GM18519 (cell line): ENCODE measurements at regions not wholly inside any gene's neighbourhood (a gene's known extent, or its start where the extent isn't known, plus 50 kb on each side); places are given as distances from the start of the nearest gene placed in this dataset.

Experiments used
- ATAC-seq: cut with Tn5 transposase; IDR thresholded peaks from one replicate; pipeline ENCODE4 v1.9.1; 2021; ENCODE audit warnings: mild to moderate bottlenecking, moderate library complexity; ENCODE audit not compliant: unreplicated experiment, low FRiP score

GRCh38 chr13:68009546-68009945 lies 779.4 kb upstream of the PCDH9 start:
- ATAC-seq: no peak

DNA sequence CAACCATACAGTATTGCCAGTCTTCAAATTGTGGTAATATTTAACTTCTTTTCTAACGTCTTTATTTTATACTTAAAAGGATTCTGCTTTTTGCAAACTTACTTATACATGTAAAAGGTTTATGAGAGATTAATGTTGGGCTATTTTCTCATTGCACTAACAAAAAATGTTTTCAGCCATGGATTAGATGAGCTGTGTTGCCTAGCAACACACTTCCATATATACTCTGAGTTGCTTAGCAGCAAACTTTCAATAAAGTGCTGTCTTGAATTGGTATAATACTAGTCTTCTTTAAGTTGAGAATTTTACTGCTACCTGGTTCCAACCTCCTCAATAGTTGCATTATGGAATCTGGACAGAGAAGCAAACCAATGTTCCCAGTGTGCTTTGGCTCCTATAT lies 777.4 kb upstream of the PCDH9 start:
- no peak for ATAC-seq

DNA sequence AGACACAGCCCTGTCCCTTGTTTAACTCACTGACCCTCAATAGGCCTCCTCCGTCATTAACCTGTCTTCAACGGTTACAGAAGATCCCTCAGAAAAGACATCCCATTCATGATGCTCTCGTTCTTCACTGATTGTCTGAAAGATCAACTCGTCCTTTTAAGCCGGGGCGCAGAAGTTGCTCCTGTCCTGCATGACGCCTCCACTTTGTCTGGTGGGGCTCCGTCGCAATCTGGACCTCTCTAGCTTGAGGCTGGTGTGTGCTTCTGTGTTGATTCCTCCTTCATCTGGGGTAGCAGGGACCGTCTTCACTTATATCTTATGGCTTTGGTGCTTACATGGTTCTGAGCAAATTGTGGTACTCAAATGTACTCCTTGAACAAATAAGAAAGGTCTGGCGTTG lies 766.0 kb upstream of the PCDH9 start:
- no peak for ATAC-seq

DNA sequence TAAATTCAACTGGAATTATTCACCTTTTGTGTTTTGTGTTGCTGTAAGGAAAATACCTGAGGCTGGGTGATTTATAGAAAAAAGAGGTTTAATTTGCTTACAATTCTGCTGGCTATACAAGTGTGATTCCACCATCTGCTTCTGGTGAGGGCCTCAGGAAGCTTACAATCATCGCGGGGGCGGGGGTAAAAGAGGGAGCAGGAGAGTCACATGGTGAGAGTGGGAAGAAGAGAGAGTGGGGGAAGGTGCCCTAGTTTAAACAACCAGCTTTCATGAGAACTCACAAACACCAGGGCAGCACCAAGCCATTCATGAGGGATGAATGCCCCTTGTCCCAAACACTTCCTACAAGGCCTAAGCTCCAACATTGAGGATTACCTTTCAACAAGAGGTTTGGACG lies 760.7 kb upstream of the PCDH9 start:
- no peak for ATAC-seq

GRCh38 chr13:67986234-67986633 lies 756.1 kb upstream of the PCDH9 start:
- ATAC-seq: no peak

GRCh38 chr13:67977066-67977465 lies 746.9 kb upstream of the PCDH9 start:
- no peak for ATAC-seq

GRCh38 chr13:67971291-67971690 lies 741.2 kb upstream of the PCDH9 start:
- ATAC-seq: no peak

DNA sequence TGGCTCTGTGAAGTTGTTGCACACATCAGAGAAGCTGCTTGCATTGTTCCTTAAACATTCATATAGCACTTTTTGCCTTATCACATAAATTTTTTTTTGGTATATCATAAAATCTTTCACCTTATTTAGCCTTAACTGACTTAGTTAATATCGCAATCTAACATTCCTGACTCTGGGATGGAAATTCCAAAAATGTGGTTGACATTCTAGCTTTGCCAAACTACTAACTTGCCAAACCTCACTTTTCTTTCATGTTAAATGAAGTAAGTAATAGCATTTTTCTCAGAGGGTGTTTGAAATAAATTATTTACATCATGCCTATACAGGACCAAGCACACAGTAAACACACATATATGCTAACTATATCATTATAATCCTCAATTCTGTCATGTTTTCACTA lies 736.9 kb upstream of the PCDH9 start:
- ATAC-seq: no peak

DNA sequence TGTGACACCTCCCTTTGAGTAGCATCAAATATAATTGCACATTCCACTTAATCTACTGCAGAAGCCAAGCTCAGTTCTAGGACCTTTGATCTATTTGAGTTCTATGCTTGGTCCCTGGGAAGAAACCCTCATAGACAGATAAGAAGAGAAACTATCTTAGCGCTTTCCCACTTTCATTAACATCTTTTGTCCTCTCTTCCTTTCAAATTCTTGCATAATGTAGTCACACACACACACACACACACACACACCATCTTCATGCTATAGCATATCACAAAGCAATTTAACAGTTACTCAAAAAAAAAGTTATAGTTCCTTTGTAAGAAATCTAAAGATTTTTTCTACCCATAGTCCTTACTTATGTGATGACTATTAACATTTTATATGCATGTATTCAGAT lies 735.9 kb upstream of the PCDH9 start:
- ATAC-seq: no peak

- no peak for ATAC-seq
These were observed 734.9 kb upstream of the PCDH9 start for GRCh38 chr13:67964986-67965385.

DNA sequence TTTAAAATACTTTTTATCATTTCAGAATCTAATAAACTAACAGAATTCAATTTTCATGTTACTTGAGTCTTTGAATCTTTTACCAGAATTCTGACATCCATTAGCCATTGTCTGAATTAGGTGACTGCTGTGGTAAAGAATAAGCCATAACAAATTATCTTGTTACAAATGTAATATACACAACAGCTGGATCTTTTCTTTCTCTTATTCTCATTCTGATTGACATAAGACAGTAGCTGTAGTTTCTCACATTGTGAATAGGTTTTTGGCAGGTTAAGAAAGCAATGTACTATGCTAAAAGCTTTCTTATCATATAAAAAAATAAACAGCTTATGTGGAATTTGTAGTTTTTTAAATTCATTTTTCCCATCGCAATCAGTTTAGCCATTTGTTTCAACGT lies 734.0 kb upstream of the PCDH9 start:
- no peak for ATAC-seq

DNA sequence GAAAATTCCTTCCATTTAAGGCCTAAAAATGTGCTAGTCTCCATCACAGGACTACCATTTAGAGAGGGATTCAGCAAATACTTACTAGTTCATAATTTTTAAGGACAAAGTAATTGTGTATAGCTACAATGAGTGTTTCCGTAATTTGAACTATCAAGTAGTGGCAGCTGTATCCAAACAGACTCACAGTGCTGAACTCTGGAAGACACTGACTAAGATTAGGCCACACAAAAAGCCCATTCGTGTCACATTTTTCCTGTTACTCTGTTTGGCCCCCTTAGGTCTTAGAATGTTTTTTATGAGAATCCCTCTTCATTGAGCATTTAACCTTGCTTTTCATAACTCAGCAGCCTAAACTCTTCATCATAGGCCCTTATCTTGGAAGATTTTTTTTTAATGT lies 731.2 kb upstream of the PCDH9 start:
- no peak for ATAC-seq

GRCh38 chr13:67951431-67951830 lies 721.3 kb upstream of the PCDH9 start:
- no peak for ATAC-seq

DNA sequence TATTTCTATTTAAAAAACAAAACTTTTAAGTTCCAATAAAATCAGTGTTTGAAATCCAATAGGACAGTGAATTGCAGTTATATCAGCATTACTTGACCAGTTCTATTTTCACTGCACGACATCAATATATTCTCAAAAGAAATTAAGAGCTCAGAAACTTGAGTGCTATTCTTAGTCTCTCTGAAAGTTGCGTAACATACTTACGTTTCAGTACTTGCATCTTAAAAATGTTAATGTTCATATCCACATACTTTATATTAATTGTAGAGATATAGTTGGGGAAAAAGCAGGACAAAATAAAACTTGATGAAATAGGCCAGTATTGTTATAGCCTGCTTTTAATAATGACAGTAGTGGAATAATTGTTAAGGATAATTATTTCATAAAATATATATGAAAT lies 720.5 kb upstream of the PCDH9 start:
- ATAC-seq: no peak

DNA sequence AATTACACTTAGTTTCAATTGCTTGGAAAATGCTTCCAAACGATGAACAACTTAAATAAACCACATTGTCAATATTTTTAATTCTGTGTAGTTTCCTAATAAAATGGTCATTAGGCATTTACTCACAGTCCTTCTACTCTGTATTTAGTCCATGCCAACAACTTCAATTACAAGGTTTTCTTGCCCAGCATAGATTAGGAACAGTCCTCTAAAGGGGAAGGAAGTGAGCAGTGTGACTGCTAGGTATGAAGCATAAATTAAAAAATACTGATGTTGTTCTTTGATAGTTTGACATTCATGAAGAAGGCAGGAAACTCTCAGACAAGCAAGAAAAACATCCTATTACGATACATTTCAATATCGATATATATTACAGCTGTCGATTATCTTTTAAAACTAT lies 716.0 kb upstream of the PCDH9 start:
- ATAC-seq: no peak

DNA sequence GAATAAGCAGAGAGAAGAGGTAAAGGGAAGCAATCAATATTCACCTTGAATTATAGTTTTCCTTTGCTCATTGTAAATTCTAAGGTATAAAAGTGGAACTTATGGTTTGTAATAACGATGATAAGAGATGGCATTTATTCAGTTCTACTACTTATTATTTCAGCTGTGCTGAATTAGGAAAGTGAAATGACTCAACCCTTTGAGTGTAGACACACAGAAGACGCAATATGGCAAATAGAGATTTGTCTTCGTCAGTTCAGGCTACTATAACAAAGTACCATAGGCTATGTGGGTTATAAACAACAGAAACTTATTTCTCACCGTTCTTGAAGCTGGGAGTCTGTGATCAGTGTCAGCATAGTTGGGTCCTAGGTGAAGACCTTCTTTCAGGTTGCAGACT lies 713.0 kb upstream of the PCDH9 start:
- no peak for ATAC-seq

DNA sequence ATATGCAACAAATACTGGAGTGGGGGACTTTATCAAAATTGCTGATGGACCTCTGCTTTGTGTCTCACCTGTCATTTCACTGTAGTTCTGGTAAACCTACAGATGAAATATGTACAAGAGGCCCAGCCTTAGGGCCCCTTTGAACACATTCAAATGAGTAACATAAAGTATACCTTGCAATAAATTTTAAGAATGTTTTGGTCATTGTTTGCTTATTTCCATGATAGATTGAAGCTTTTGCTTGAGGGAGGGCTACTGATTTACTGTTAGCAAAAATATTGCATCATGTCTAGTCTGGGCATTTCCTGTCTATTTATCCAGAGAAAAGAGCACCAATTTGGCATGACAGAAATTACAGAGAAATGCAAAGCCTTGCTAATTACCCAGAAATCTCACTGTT lies 705.5 kb upstream of the PCDH9 start:
- ATAC-seq: no peak

- no peak for ATAC-seq
These were observed 704.6 kb upstream of the PCDH9 start for GRCh38 chr13:67934617-67935330.

- no peak for ATAC-seq
These were observed 702.9 kb upstream of the PCDH9 start for GRCh38 chr13:67932991-67933390.

GRCh38 chr13:67917291-67917987 lies 687.3 kb upstream of the PCDH9 start:
- ATAC-seq: no peak

- no peak for ATAC-seq
These were observed 686.5 kb upstream of the PCDH9 start for GRCh38 chr13:67916650-67917049.

DNA sequence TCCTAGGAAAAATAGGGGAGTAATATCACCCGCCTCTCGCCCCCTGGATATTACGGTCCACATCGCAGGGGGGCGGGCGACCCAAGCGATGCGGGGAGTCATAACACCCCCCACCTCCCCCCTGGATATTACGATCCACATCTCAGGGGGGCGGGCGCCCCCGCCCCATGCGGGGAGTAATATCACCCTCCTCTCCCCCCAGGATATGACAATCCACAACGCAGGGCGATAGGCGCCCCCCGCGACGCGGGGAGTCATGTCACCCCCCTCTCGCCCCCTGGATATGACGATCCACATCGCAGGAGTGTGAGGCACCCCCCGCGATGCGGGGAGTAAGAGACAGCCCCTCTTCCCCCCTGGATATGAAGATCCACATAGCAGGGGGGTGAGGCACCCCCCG lies 684.4 kb upstream of the PCDH9 start:
- no peak for ATAC-seq
